Left ventricle myocardium inferior (tissue), 1 donor: ENCODE measurements at regions not wholly inside any gene's neighbourhood (a gene's known extent, or its start where the extent isn't known, plus 50 kb on each side); places are given as distances from the start of the nearest gene placed in this dataset.

Source experiments
- DNase-seq: peaks from one replicate; pipeline ENCODE4 v3.0.0-alpha.2; 2020
- H3K27ac ChIP-seq: fragments of 200-600 bp; replicated peaks from 2 replicates; pipeline ENCODE4 v1.8.0; 2021
- H3K27me3 ChIP-seq: fragments of 200-600 bp; 2 replicates; pipeline ENCODE4 v1.8.0; 2021; ENCODE audit warnings: low read depth
- H3K36me3 ChIP-seq: fragments of 200-600 bp; 2 replicates; pipeline ENCODE4 v1.8.0; 2021
- H3K4me1 ChIP-seq: fragments of 200-600 bp; 2 replicates; pipeline ENCODE4 v1.8.0; 2021
- H3K4me3 ChIP-seq: fragments of 200-600 bp; 2 replicates; pipeline ENCODE4 v1.8.0; 2021; ENCODE audit warnings: mild to moderate bottlenecking, moderate library complexity
- H3K9me3 ChIP-seq: fragments of 200-600 bp; replicated peaks from 2 replicates; pipeline ENCODE4 v1.8.0; 2021
- intact Hi-C: fragments of 100-400 bp; cut with micrococcal nuclease; formaldehyde crosslinking; loops from one replicate; pipeline ENCODE4 v1.11.0; 2022
- TF ChIP-seq, protein P1 (sequence below): fragments of 200-600 bp; IDR thresholded peaks from 2 replicates; pipeline ENCODE4 v1.8.0; 2021; ENCODE audit warnings: antibody characterized with exemption, mild to moderate bottlenecking, borderline replicate concordance
- donor health status: DM: no; HTN: yes; CAD: no; lungs with severe emphysema.

DNA sequence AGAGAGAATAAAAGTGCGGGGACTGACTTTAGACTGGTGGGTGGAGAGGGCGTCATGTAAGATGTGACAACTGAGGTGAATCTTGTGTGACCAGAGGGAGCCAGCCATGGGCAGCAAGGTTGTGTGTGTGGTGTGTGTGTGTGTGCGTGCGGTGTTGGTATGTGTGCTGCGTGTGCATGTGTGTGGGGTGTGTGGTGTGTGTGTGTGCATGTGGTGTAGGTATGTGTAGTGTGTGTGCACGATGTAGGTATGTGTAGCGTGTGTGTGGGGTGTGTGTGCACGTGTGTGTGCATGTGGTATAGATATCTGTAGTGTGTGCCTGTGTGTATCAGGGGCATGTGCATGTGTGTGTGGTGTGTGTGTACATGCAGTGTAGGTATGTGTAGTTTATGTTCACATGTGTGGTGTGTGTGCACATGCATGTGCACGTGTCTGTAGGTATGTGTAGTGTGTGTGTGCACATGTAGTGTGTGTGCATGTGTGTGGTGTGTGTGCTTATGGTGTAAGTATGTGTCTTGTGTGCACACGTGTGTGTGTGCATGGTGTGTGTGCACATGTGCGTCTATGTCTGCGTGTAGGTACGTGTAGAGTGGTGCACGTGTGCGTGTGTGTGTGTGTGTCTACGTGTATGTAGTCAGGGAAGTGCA, 312.3 kb upstream of the MKI67 start:
- H3K4me3 ChIP-seq = no peak overlapping the region
- intact Hi-C loops = no loop called here
- H3K9me3 ChIP-seq = no peaks in the 10 kb centered on the region
- no peak for DNase-seq
- H3K36me3 ChIP-seq = no peaks in the 10 kb centered on the region
- TF ChIP-seq, protein P1, sequence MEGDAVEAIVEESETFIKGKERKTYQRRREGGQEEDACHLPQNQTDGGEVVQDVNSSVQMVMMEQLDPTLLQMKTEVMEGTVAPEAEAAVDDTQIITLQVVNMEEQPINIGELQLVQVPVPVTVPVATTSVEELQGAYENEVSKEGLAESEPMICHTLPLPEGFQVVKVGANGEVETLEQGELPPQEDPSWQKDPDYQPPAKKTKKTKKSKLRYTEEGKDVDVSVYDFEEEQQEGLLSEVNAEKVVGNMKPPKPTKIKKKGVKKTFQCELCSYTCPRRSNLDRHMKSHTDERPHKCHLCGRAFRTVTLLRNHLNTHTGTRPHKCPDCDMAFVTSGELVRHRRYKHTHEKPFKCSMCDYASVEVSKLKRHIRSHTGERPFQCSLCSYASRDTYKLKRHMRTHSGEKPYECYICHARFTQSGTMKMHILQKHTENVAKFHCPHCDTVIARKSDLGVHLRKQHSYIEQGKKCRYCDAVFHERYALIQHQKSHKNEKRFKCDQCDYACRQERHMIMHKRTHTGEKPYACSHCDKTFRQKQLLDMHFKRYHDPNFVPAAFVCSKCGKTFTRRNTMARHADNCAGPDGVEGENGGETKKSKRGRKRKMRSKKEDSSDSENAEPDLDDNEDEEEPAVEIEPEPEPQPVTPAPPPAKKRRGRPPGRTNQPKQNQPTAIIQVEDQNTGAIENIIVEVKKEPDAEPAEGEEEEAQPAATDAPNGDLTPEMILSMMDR = no peak
- H3K27me3 ChIP-seq = peaks cover 84% of the 10 kb centered on the region
- H3K4me1 ChIP-seq = no peaks in the 10 kb centered on the region
- no peak overlapping the region for H3K27ac ChIP-seq

DNA sequence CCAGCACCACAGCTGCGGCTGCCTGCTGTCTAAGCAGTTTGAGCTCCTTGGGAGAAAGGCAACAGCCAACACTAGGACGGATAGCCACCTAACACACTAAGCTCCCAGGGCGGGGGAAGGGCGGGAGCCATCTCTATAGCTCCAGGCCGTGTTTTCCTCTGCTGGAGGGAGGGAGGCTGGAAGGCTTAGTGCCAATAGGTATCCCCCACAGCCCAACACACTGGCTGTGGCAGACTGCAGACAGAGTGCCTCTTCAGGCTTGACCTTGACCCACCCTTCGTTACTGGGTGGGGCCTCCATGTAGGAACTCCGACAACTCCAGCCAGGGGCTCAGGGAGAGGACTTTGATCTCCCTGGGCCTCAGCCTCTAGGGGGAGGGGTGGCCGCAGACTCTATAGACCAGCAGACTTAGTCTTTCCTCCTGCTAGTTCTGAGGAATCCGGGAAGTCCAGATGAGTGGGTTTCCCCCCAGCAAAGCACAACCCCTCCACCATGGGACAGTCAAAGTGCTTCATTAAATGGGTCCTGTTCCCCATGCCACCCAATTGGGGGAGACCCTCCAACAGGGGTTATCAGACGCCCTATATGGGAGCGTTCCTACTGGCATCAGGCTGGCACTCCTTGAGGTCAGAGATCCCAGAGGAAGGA, 314.4 kb upstream of the MKI67 start:
- Histone ChIP-seq H3K36me3 (no peaks in the 10 kb centered on the region), H3K4me3 (no peak overlapping the region), H3K27ac (no peak overlapping the region), H3K4me1 (no peaks in the 10 kb centered on the region), H3K27me3 (peaks cover 63% of the 10 kb centered on the region), H3K9me3 (no peaks in the 10 kb centered on the region)
- DNase-seq = no peak
- intact Hi-C loops = no loop called here
- TF ChIP-seq, protein P1 = no peak

DNA sequence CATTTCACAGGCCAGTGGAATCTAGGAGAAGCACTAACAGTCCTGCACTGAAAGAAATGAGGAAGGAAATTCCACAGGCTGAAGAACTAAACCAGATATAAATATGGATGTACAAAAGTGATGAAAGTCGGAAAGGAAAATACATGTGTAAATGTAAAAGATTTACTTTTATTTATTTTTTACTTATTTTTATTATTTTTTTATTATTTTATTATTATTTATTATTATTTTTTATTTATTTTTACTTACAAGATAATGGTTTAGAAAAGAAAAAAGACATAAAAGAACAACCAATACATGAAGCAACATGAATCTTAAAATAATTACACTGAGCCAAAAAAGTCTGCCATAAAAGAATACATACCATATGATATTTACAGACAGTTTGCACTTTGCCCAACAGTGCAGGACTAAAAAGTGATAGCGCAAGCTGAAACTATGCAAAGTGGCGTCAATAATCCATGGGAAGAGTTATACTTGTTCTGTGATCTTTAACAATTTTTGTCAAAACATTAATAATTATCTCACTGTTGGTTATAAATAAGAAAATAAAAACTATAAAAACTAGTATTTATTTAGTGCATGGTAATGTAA, 317.8 kb upstream of the MKI67 start:
- peaks cover 9% of the 10 kb centered on the region for H3K9me3 ChIP-seq
- H3K36me3 ChIP-seq = no peaks in the 10 kb centered on the region
- H3K4me1 ChIP-seq = no peaks in the 10 kb centered on the region
- H3K4me3 ChIP-seq = no peak overlapping the region
- no peak overlapping the region for H3K27ac ChIP-seq
- intact Hi-C loops = no loop called here
- TF ChIP-seq, protein P1 = no peak
- no peak for DNase-seq
- H3K27me3 ChIP-seq = peaks cover 40% of the 10 kb centered on the region

DNA sequence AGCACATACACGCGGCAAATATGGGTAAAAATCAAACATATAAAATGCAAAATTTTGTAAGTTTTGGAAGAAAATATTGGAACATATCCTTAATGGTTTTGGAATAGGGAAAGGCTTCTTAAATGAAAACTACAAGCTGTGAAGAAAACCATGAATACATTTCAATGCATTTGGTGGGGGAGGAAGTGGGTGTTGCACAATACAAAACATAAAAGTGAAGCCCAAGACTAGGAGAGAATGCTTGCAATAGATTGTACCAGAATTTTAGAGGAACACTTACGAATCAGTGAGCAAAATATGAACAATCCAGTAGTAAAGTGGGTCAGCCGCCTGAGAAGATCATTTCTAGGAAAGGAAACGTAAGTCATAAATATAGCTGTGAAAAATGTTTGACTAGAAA, 322.6 kb upstream of the MKI67 start:
- Histone ChIP-seq H3K9me3 (peaks cover 9% of the 10 kb centered on the region), H3K27me3 (peaks cover 33% of the 10 kb centered on the region), H3K36me3 (no peaks in the 10 kb centered on the region), H3K4me1 (no peaks in the 10 kb centered on the region), H3K27ac (no peak overlapping the region), H3K4me3 (no peak overlapping the region)
- intact Hi-C loops = no loop called here
- TF ChIP-seq, protein P1 = no peak
- no peak for DNase-seq

DNA sequence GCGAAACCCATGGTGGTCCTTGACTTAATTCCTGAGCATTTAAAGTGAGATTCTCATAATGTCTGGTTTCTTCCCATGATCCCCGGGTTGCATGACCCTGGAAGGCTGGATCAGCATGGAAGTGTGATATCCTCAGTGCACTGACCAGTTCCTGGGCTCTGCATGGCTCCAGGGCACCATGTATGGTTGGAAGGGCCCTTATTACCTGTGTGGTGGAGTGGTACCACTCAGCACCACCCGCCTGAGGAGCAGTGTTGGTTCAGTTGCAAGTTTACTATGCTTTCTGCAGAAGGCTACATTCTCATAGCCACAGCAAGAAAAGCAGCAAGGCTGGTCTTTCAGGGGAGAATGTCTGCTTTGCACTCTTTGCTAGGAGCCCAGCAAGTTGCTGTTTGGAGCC, 325.7 kb upstream of the MKI67 start:
- peaks cover 37% of the 10 kb centered on the region for H3K27me3 ChIP-seq
- peaks cover 9% of the 10 kb centered on the region for H3K9me3 ChIP-seq
- H3K36me3 ChIP-seq = no peaks in the 10 kb centered on the region
- H3K4me1 ChIP-seq = no peaks in the 10 kb centered on the region
- intact Hi-C loops = no loop called here
- no peak for DNase-seq
- TF ChIP-seq, protein P1 = no peak
- no peak overlapping the region for H3K4me3 ChIP-seq
- no peak overlapping the region for H3K27ac ChIP-seq
